OCI-LY3 (cell line): ENCODE measurements at regions not wholly inside any gene's neighbourhood (a gene's known extent, or its start where the extent isn't known, plus 50 kb on each side); places are given as distances from the start of the nearest gene placed in this dataset.

ENCODE experiments used
- EZH2phosphoT487 ChIP-seq: fragments of 200-600 bp; shearing (Covaris generic); IDR thresholded peaks from 2 replicates; pipeline ENCODE4 v1.6.1; 2018; ENCODE audit warnings: antibody characterized with exemption, mixed run types, low read depth
- TF ChIP-seq, protein P1 (sequence below): fragments of 200-600, 300-600 bp; sonication (generic); IDR thresholded peaks from 2 replicates; pipeline ENCODE4 v1.5.1; 2014; ENCODE audit warnings: antibody characterized with exemption, low read length, low read depth

DNA sequence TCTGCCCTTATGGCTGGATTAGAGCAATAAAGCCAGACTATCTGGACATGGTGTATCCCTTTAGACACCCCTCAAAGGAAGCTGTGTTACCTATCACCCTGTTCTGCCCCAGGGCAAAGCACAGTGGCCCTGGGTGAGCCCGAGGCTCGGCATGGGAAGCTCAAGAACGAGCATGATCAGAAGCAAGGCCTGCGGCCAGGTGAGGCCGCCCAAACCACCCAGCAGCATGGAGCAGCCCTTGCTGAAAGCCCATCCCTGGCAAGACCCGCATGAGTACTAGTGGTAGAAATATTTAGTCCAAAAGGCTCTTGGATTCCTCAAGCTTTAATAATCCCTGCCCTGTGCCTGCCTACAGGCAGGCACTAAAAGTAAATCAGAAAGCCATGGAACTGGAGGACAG lies 261.1 kb downstream of the MEX3B start:
- TF ChIP-seq, protein P1, sequence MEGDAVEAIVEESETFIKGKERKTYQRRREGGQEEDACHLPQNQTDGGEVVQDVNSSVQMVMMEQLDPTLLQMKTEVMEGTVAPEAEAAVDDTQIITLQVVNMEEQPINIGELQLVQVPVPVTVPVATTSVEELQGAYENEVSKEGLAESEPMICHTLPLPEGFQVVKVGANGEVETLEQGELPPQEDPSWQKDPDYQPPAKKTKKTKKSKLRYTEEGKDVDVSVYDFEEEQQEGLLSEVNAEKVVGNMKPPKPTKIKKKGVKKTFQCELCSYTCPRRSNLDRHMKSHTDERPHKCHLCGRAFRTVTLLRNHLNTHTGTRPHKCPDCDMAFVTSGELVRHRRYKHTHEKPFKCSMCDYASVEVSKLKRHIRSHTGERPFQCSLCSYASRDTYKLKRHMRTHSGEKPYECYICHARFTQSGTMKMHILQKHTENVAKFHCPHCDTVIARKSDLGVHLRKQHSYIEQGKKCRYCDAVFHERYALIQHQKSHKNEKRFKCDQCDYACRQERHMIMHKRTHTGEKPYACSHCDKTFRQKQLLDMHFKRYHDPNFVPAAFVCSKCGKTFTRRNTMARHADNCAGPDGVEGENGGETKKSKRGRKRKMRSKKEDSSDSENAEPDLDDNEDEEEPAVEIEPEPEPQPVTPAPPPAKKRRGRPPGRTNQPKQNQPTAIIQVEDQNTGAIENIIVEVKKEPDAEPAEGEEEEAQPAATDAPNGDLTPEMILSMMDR: no peak
- no peak for TF ChIP-seq EZH2phosphoT487
